K562 (cell line): ENCODE measurements at regions not wholly inside any gene's neighbourhood (a gene's known extent, or its start where the extent isn't known, plus 50 kb on each side); places are given as distances from the start of the nearest gene placed in this dataset.
"Not testable (repeated sequence)": the region's sequence is repeated elsewhere in the genome, so short reads cannot be mapped to it uniquely, and the experiment has no call there.

Source experiments
- ATF1 ChIP-seq, 2 experiments: fragments of 450-650 bp in 1 of 2; IDR thresholded peaks; 2 replicates each; pipeline ENCODE4 v1.6.1; 2016; ENCODE audit warnings: missing compliant biosample characterization in 1 of 2, missing genetic modification characterization in 1 of 2
- ATF7 ChIP-seq: fragments of 450-650 bp; IDR thresholded peaks from 2 replicates; pipeline ENCODE4 v1.7.1; 2014; ENCODE audit warnings: mild to moderate bottlenecking, moderate library complexity
- CTCF ChIP-seq, 3 experiments: IDR thresholded peaks in 2 of 3; conservative IDR thresholded peaks in 1 of 3; 2 replicates each; pipeline ENCODE4 v1.5.1; 2011 to 2012; ENCODE audit warnings: low read length in 3 of 3, mild to moderate bottlenecking in 3 of 3, control low read depth in 2 of 3, improper control_type of control experiment in 1 of 3, inconsistent platforms in 1 of 3, low read depth in 1 of 3, mixed read lengths in 1 of 3, moderate library complexity in 1 of 3; ENCODE audit not compliant: insufficient read depth in 2 of 3
- CTCFL ChIP-seq: IDR thresholded peaks from 2 replicates; pipeline ENCODE4 v1.6.1; 2011; ENCODE audit warnings: borderline replicate concordance, low read depth, mild to moderate bottlenecking, moderate library complexity, low read length; ENCODE audit not compliant: insufficient read depth, poor library complexity, severe bottlenecking
- CXXC5 ChIP-seq: fragments of 250-450 bp; sonication (Bioruptor Pico); IDR thresholded peaks from 2 replicates; pipeline ENCODE4 v1.8.0; 2022; ENCODE audit warnings: inconsistent platforms, mild to moderate bottlenecking, moderate library complexity
- DIDO1 ChIP-seq: fragments of 450-650 bp; IDR thresholded peaks from 2 replicates; pipeline ENCODE4 v1.6.1; 2016; ENCODE audit warnings: low read depth, missing biosample characterization, missing genetic modification characterization
- GTF2E2 ChIP-seq: fragments of 200-800 bp; sonication (Bioruptor generic); IDR thresholded peaks from 2 replicates; pipeline ENCODE4 v1.6.1; 2016; ENCODE audit warnings: missing genetic modification characterization, missing compliant biosample characterization
- MAX ChIP-seq: sonication (generic); formaldehyde crosslinking; IDR thresholded peaks from 2 replicates; pipeline ENCODE4 v1.9.0; 2022; ENCODE audit warnings: mild to moderate bottlenecking, missing genetic modification reagents
- NR2C2 ChIP-seq, 2 experiments: fragments of 200-800 bp in 1 of 2; sonication (Bioruptor generic) in 1 of 2; sonication (generic) in 1 of 2; formaldehyde crosslinking in 1 of 2; IDR thresholded peaks; 2 replicates each; pipeline versions ENCODE4 v1.6.1 to v1.8.0; 2016 to 2022; ENCODE audit warnings: mild to moderate bottlenecking in 1 of 2, missing compliant biosample characterization in 1 of 2, missing genetic modification characterization in 1 of 2, missing genetic modification reagents in 1 of 2
- POLR2A ChIP-seq: fragments of 450-650 bp; conservative IDR thresholded peaks from 2 replicates; pipeline ENCODE4 v1.6.1; 2016
- POLR2H ChIP-seq: IDR thresholded peaks from 2 replicates; pipeline ENCODE4 v1.6.1; 2016; ENCODE audit warnings: missing genetic modification characterization, low read depth, mild to moderate bottlenecking, control low read depth, missing compliant biosample characterization, moderate library complexity
- TFAP4 ChIP-seq: sonication (generic); formaldehyde crosslinking; IDR thresholded peaks from 2 replicates; pipeline ENCODE4 v1.8.0; 2022; ENCODE audit warnings: missing genetic modification reagents, mild to moderate bottlenecking, moderate library complexity, borderline replicate concordance
- THAP7 ChIP-seq: fragments of 250-450 bp; sonication (Bioruptor Pico); IDR thresholded peaks from 2 replicates; pipeline ENCODE4 v1.5.0; 2021
- USF1 ChIP-seq: sonication (generic); formaldehyde crosslinking; IDR thresholded peaks from 2 replicates; pipeline ENCODE4 v1.9.0; 2022; ENCODE audit warnings: mild to moderate bottlenecking, missing genetic modification reagents
- ZFX ChIP-seq: sonication (generic); formaldehyde crosslinking; IDR thresholded peaks from 2 replicates; pipeline ENCODE4 v1.8.0; 2022; ENCODE audit warnings: mild to moderate bottlenecking, missing genetic modification reagents, moderate library complexity
- ZNF639 ChIP-seq, 2 experiments: fragments of 200-800 bp in 1 of 2; sonication (Bioruptor generic) in 1 of 2; sonication (generic) in 1 of 2; formaldehyde crosslinking in 1 of 2; IDR thresholded peaks in 1 of 2; conservative IDR thresholded peaks in 1 of 2; 2 replicates each; pipeline versions ENCODE4 v1.5.0 to v1.6.1; 2016 to 2020; ENCODE audit warnings: missing compliant biosample characterization in 1 of 2, missing genetic modification characterization in 1 of 2, missing genetic modification reagents in 1 of 2

- TF ChIP-seq USF1 (CRISPR knock-in tag) (0 out of 2 replicates have a peak, but pooled peaks have one; percentile 10), POLR2H (tag) (peak; percentile 56), MAX (CRISPR knock-in tag) (peak; percentile 50), NR2C2 (tag; IDR thresholded peaks at IDR 0.05) (peak; percentile 49), POLR2A (peak; percentile 73), TFAP4 (CRISPR knock-in tag) (0 out of 2 replicates have a peak, but pooled peaks have one; percentile 39), ZFX (CRISPR knock-in tag) (peak; percentile 47), CXXC5 (CRISPR knock-in tag) (0 out of 2 replicates have a peak, but pooled peaks have one; percentile 8), CTCFL (peak; percentile 27), GTF2E2 (tag) (peak; percentile 85; the same call in 1 of the 2 replicates), ATF7 (peak; percentile 28; the same call in 1 of the 2 replicates), DIDO1 (0 out of 2 replicates have a peak, but pooled peaks have one; percentile 38), THAP7 (CRISPR knock-in tag) (peak; percentile 89), ZNF639 (CRISPR knock-in tag; conservative IDR thresholded peaks at IDR 0.05 in 1 of 2, IDR thresholded peaks at IDR 0.05 in 1 of 2) (0 out of 4 replicates have a peak, but pooled peaks of 1 of the 2 experiments have one; percentile 41), ATF1 (tag; IDR thresholded peaks at IDR 0.05) (0 out of 2 replicates have a peak, but pooled peaks have one; percentile 15), CTCF (IDR thresholded peaks at IDR 0.05 in 2 of 3, conservative IDR thresholded peaks at IDR 0.05 in 1 of 3; ENCODE audit: insufficient read depth in 2 of 3, low read depth in 1 of 3, low read length in 3 of 3) (peak in 1 of 3 experiments; percentile 15; a peak in 1 of 6 replicates)
- not testable (repeated sequence) for TF ChIP-seq NR2C2, ATF1 (CRISPR knock-in tag; IDR thresholded peaks at IDR 0.05)
Measured at GRCh38 chr6:88420967-88421488, 254.9 kb upstream of the CNR1 start (continued).
